CD4-positive, alpha-beta T cell treated with Interferon alpha-2 for 1 hour (primary cell): ENCODE measurements at regions not wholly inside any gene's neighbourhood (a gene's known extent, or its start where the extent isn't known, plus 50 kb on each side); places are given as distances from the start of the nearest gene placed in this dataset.
"Not testable (repeated sequence)": the region's sequence is repeated elsewhere in the genome, so short reads cannot be mapped to it uniquely, and the experiment has no call there.

ENCODE experiments used
- DNase-seq, 2 donors: peaks; one replicate each; pipeline ENCODE4 v3.0.0-alpha.2; 2020 to 2022

- DNase-seq: no peak
Measured at GRCh38 chr2:163177592-163177991, 339.0 kb upstream of the KCNH7 start.

GRCh38 chr2:163175294-163175693 lies 336.7 kb upstream of the KCNH7 start:
- no peak for DNase-seq

- no peak for DNase-seq
Measured at GRCh38 chr2:163173591-163173990, 335.0 kb upstream of the KCNH7 start.

GRCh38 chr2:163171786-163172530 lies 333.4 kb upstream of the KCNH7 start:
- no peak for DNase-seq

GRCh38 chr2:163157891-163158496 lies 319.4 kb upstream of the KCNH7 start:
- DNase-seq: no peak

- DNase-seq: no peak
Measured at GRCh38 chr2:163157411-163157810, 318.8 kb upstream of the KCNH7 start.

GRCh38 chr2:163155925-163156324 lies 317.4 kb upstream of the KCNH7 start:
- no peak for DNase-seq

GRCh38 chr2:163155279-163155883 lies 316.8 kb upstream of the KCNH7 start:
- no peak for DNase-seq

GRCh38 chr2:163142618-163143017 lies 304.1 kb upstream of the KCNH7 start:
- no peak for DNase-seq

GRCh38 chr2:163138947-163139346 lies 300.4 kb upstream of the KCNH7 start:
- DNase-seq: no peak

- no peak for DNase-seq
Measured at GRCh38 chr2:163135256-163135655, 296.7 kb upstream of the KCNH7 start.

- DNase-seq: no peak
Measured at GRCh38 chr2:163133602-163134001, 295.0 kb upstream of the KCNH7 start.

GRCh38 chr2:163132850-163133249 lies 294.3 kb upstream of the KCNH7 start:
- DNase-seq: no peak

GRCh38 chr2:163132207-163132606 lies 293.6 kb upstream of the KCNH7 start:
- DNase-seq: not testable (repeated sequence)

- DNase-seq: no peak
Measured at GRCh38 chr2:163123526-163123925, 285.0 kb upstream of the KCNH7 start.

GRCh38 chr2:163122257-163122656 lies 283.7 kb upstream of the KCNH7 start:
- no peak for DNase-seq

- DNase-seq: no peak
Measured at GRCh38 chr2:163121483-163121882, 282.9 kb upstream of the KCNH7 start.

GRCh38 chr2:163119966-163120365 lies 281.4 kb upstream of the KCNH7 start:
- no peak for DNase-seq

- DNase-seq: no peak
Measured at GRCh38 chr2:163086940-163087339, 248.4 kb upstream of the KCNH7 start.

GRCh38 chr2:163085366-163086024 lies 246.9 kb upstream of the KCNH7 start:
- not testable (repeated sequence) for DNase-seq

GRCh38 chr2:163081754-163082153 lies 243.2 kb upstream of the KCNH7 start:
- DNase-seq: no peak

- DNase-seq: no peak
Measured at GRCh38 chr2:163077241-163077640, 238.7 kb upstream of the KCNH7 start.

- no peak for DNase-seq
Measured at GRCh38 chr2:163066085-163066484, 227.5 kb upstream of the KCNH7 start.

GRCh38 chr2:163062524-163062923 lies 224.0 kb upstream of the KCNH7 start:
- DNase-seq: no peak
